Activated CD8-positive, alpha-beta T cell treated with anti-CD3 and anti-CD28 coated beads, Interleukin-2, amount 10 ng/mL, durations not matched to agents 7 days and 5 days (primary cell): ENCODE measurements at regions not wholly inside any gene's neighbourhood (a gene's known extent, or its start where the extent isn't known, plus 50 kb on each side); places are given as distances from the start of the nearest gene placed in this dataset.

Experiments used
- ATAC-seq: fragments of 150-1000 bp; cut with Tn5 transposase; one replicate; pipeline ENCODE4 v1.10.0; 2021; ENCODE audit warnings: moderate library complexity
- CTCF ChIA-PET: fragments of 350-600 bp; sonication (Branson Sonifier 250); formaldehyde crosslinking; loops from one replicate; lab custom pipeline; 2021; ENCODE audit warnings: antibody characterized with exemption; lab: Charles Lee
- POLR2A ChIA-PET: fragments of 350-600 bp; sonication (Branson Sonifier 250); formaldehyde crosslinking; loops from one replicate; lab custom pipeline; 2021; ENCODE audit warnings: antibody characterized with exemption; lab: Charles Lee
- DNase-seq: peaks from one replicate; pipeline ENCODE4 v3.0.0-alpha.2; 2020
- H3K27ac Mint-ChIP-seq: one replicate; pipeline ENCODE4 v1.8.0; 2021; ENCODE audit warnings: mild to moderate bottlenecking, mixed read lengths
- H3K27me3 Mint-ChIP-seq: one replicate; pipeline ENCODE4 v1.8.0; 2021; ENCODE audit warnings: low read depth, mixed read lengths
- H3K36me3 Mint-ChIP-seq: one replicate; pipeline ENCODE4 v1.8.0; 2021; ENCODE audit warnings: low read depth, mixed read lengths
- H3K4me1 Mint-ChIP-seq: one replicate; pipeline ENCODE4 v1.8.0; 2021; ENCODE audit warnings: low read depth, mixed read lengths
- H3K4me3 Mint-ChIP-seq: one replicate; pipeline ENCODE4 v1.8.0; 2021; ENCODE audit warnings: mild to moderate bottlenecking, mixed read lengths
- H3K9me3 Mint-ChIP-seq: one replicate; pipeline ENCODE4 v1.8.0; 2022; ENCODE audit warnings: mixed read lengths; ENCODE audit not compliant: insufficient read depth

GRCh38 chr4:18937746-18938145 is 916.2 kb upstream of the LCORL start:
- H3K4me1 Mint-ChIP-seq = no peaks in the 10 kb centered on the region
- ChIA-PET POLR2A (no interaction called here), CTCF (no interaction called here)
- H3K9me3 Mint-ChIP-seq = peaks cover 17% of the 10 kb centered on the region
- H3K27me3 Mint-ChIP-seq = no peaks in the 10 kb centered on the region
- H3K27ac Mint-ChIP-seq = no peak overlapping the region
- H3K36me3 Mint-ChIP-seq = no peaks in the 10 kb centered on the region
- no peak for DNase-seq
- no peak overlapping the region for H3K4me3 Mint-ChIP-seq
- no peak for ATAC-seq

DNA sequence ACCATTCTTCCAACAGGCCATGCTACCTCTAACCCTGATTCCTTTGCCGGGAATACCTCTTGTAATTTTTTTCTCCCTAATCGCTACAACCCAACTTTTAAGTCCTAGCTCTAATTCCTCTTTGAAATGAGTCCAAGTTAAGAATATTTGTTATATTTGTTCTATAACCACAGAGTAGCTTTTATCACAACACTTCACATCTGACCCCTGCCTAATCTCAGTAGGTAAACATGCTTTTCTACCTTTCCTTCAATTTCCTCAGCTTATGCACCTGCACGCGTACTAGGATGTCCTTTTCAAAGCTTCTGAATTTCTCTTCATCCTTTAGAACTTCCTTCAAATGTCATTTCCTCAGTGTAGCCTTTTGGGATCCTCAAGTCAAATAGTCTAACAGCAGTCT is 915.5 kb upstream of the LCORL start:
- H3K9me3 Mint-ChIP-seq = peaks cover 16% of the 10 kb centered on the region

GRCh38 chr4:18935659-18936345 is 914.2 kb upstream of the LCORL start:
- Mint-ChIP-seq H3K4me1 (no peaks in the 10 kb centered on the region), H3K27ac (no peak overlapping the region), H3K27me3 (no peaks in the 10 kb centered on the region), H3K4me3 (no peak overlapping the region), H3K36me3 (no peaks in the 10 kb centered on the region), H3K9me3 (peaks cover 16% of the 10 kb centered on the region)
- POLR2A ChIA-PET = no interaction called here
- CTCF ChIA-PET = no interaction called here
- DNase-seq (no peak), ATAC-seq (no peak)

More for the DNA sequence above, 915.5 kb upstream of the LCORL start:
- H3K4me1 Mint-ChIP-seq = no peaks in the 10 kb centered on the region
- H3K27ac Mint-ChIP-seq = no peak overlapping the region
- DNase-seq (no peak), ATAC-seq (no peak)
- H3K36me3 Mint-ChIP-seq = no peaks in the 10 kb centered on the region
- ChIA-PET POLR2A (no interaction called here), CTCF (no interaction called here)
- no peaks in the 10 kb centered on the region for H3K27me3 Mint-ChIP-seq
- no peak overlapping the region for H3K4me3 Mint-ChIP-seq

GRCh38 chr4:18934197-18934596 is 912.6 kb upstream of the LCORL start:
- Mint-ChIP-seq H3K27ac (no peak overlapping the region), H3K36me3 (no peaks in the 10 kb centered on the region), H3K4me1 (no peaks in the 10 kb centered on the region), H3K4me3 (no peak overlapping the region), H3K27me3 (no peaks in the 10 kb centered on the region), H3K9me3 (peaks cover 9% of the 10 kb centered on the region)
- ChIA-PET CTCF (no interaction called here), POLR2A (no interaction called here)
- DNase-seq = no peak
- ATAC-seq = no peak

DNA sequence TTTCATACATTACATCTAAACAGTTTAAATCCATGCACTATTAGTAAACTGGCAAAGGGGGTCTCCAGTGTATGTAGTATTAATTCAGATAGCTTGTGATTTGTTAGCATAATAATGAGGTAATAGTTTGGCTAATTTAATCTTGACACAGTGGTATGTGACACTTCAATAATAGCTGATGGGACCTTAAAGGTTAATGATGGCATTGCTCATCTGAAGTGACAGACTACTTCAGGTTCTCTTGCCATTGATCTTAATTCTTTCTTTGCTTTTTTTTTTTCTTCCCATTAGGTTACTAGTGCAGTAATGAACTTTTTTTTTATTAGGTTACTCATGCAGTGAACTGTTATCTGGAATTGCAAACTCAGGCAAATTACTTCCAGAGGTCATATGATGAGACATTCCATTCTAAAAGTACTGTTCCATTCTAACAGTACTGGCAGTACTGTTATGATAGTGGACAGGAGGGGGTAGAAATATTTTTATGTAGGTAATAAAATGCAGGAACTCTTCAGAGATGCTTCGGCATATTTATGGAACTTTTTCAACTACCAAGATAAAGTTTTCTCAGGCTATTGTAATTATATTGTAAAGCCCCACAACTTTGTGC is 911.3 kb upstream of the LCORL start:
- ATAC-seq (no peak), DNase-seq (no peak)
- Mint-ChIP-seq H3K27ac (no peak overlapping the region), H3K27me3 (no peaks in the 10 kb centered on the region), H3K36me3 (no peaks in the 10 kb centered on the region), H3K4me1 (no peaks in the 10 kb centered on the region), H3K4me3 (no peak overlapping the region), H3K9me3 (peaks cover 9% of the 10 kb centered on the region)
- POLR2A ChIA-PET = no interaction called here
- CTCF ChIA-PET = no interaction called here

GRCh38 chr4:18931643-18932377 is 910.3 kb upstream of the LCORL start:
- Mint-ChIP-seq H3K9me3 (peaks cover 9% of the 10 kb centered on the region), H3K27ac (no peak overlapping the region), H3K4me3 (no peak overlapping the region), H3K4me1 (no peaks in the 10 kb centered on the region), H3K36me3 (no peaks in the 10 kb centered on the region), H3K27me3 (no peaks in the 10 kb centered on the region)
- ChIA-PET POLR2A (no interaction called here), CTCF (no interaction called here)
- no peak for ATAC-seq
- no peak for DNase-seq

- Mint-ChIP-seq H3K9me3 (peaks cover 5% of the 10 kb centered on the region), H3K27ac (no peak overlapping the region), H3K4me1 (no peaks in the 10 kb centered on the region), H3K36me3 (no peaks in the 10 kb centered on the region), H3K4me3 (no peak overlapping the region), H3K27me3 (no peaks in the 10 kb centered on the region)
- ChIA-PET POLR2A (no interaction called here), CTCF (no interaction called here)
- DNase-seq (no peak), ATAC-seq (no peak)
Measured at GRCh38 chr4:18930487-18930886, 908.9 kb upstream of the LCORL start.

GRCh38 chr4:18923496-18924161 is 902.1 kb upstream of the LCORL start:
- Mint-ChIP-seq H3K36me3 (no peaks in the 10 kb centered on the region), H3K27ac (no peak overlapping the region), H3K27me3 (no peaks in the 10 kb centered on the region), H3K4me3 (no peak overlapping the region), H3K9me3 (peaks cover 7% of the 10 kb centered on the region), H3K4me1 (no peaks in the 10 kb centered on the region)
- ChIA-PET CTCF (no interaction called here), POLR2A (no interaction called here)
- ATAC-seq (no peak), DNase-seq (no peak)

DNA sequence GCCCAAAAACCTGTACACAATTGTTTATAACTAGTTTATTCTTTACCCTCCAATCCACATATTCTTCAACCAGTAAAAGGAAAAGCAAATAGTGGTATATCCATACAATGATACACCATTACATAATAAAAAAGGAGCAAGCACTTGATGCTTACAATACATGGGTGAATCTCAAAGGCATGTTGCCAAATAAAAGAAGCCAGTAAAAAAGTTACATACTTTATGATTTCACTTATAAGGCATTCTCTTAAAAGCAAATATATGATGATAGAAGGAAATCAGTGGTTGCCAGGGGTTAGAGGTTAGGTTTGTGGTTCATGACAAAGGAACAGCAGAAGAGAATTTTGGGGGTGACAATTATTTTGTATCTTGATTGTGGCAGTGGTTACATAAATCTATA is 896.1 kb upstream of the LCORL start:
- CTCF ChIA-PET = no interaction called here
- Mint-ChIP-seq H3K36me3 (no peaks in the 10 kb centered on the region), H3K27me3 (no peaks in the 10 kb centered on the region), H3K9me3 (peaks cover 11% of the 10 kb centered on the region), H3K27ac (no peak overlapping the region), H3K4me3 (no peak overlapping the region), H3K4me1 (no peaks in the 10 kb centered on the region)
- DNase-seq = no peak
- POLR2A ChIA-PET = no interaction called here
- no peak for ATAC-seq

DNA sequence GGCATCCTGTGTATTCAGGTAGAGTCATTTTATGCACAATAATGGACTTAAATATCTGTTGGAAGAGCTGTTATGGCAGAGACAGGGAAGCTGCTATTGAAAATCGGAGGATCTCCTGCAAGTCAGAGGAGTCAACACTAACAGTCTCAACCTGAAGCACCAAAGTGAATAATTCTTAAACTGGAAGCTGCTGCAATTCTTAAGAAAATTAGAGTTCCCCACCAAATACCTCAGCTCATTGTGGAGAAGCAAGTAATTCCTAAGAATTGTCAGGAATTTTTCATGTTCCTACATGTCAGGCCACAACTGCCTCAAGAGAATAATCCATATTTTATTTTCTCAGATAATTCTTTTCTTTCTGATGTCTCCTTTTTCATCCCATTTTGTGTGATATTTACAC is 892.6 kb upstream of the LCORL start:
- ATAC-seq (no peak), DNase-seq (no peak)
- no peaks in the 10 kb centered on the region for H3K36me3 Mint-ChIP-seq
- H3K27me3 Mint-ChIP-seq = no peaks in the 10 kb centered on the region
- peaks cover 19% of the 10 kb centered on the region for H3K9me3 Mint-ChIP-seq
- ChIA-PET CTCF (no interaction called here), POLR2A (no interaction called here)
- H3K27ac Mint-ChIP-seq = no peak overlapping the region
- H3K4me1 Mint-ChIP-seq = no peaks in the 10 kb centered on the region
- H3K4me3 Mint-ChIP-seq = no peak overlapping the region

GRCh38 chr4:18894928-18895327 is 873.4 kb upstream of the LCORL start:
- ChIA-PET CTCF (no interaction called here), POLR2A (no interaction called here)
- Mint-ChIP-seq H3K27ac (no peak overlapping the region), H3K27me3 (no peaks in the 10 kb centered on the region), H3K4me3 (no peak overlapping the region), H3K4me1 (no peaks in the 10 kb centered on the region), H3K9me3 (peaks cover 4% of the 10 kb centered on the region), H3K36me3 (no peaks in the 10 kb centered on the region)
- ATAC-seq (no peak), DNase-seq (no peak)

GRCh38 chr4:18882468-18882867 is 860.9 kb upstream of the LCORL start:
- H3K36me3 Mint-ChIP-seq = no peaks in the 10 kb centered on the region
- ChIA-PET CTCF (no interaction called here), POLR2A (no interaction called here)
- no peaks in the 10 kb centered on the region for H3K9me3 Mint-ChIP-seq
- H3K27ac Mint-ChIP-seq = no peak overlapping the region
- no peaks in the 10 kb centered on the region for H3K27me3 Mint-ChIP-seq
- no peak overlapping the region for H3K4me3 Mint-ChIP-seq
- no peak for DNase-seq
- no peaks in the 10 kb centered on the region for H3K4me1 Mint-ChIP-seq
- no peak for ATAC-seq
